ENCODE measurements at regions not wholly inside any gene's neighbourhood (a gene's known extent, or its start where the extent isn't known, plus 50 kb on each side); places are given as distances from the start of the nearest gene placed in this dataset.

DNA sequence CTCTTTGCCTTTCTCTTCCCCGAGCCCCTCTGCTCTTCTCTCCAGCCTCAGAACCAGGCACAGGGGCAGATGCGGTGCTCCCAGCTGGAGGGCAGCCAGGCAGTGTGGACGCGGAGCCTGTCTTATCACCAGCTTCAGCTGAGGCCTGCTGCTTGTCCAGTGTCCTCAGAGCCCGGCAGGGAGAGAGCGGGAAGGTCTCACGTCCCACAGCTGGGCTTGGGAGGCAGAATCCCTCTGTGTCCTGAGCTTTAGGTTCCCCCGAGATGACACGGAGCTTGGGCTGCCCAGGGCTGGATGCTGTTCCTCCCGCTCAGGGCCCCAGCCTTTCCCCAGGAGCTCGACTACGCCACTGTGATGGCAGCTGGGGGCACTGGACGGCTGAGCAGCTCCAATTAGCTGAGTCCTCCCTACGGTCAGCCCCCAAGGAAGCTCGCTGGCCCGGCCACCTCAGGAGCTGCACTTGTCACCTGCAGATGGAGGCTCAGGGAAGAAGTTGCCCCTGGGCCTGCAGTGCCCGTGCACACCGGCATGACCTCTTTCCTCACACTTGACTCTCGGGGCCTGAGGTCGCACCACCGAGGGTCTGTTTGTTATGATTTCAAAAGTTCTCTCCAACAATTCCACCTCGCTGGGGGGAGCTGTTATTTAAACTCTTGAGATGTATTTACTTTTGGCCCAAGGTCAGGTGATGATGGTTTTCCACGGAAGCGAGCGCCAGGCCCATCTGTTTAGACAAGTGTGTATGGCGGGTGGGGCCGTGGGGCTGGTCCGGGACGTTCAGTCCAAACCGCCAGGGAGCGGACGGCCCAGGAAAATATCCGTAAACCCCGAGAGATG is 127.3 kb downstream of the SIK1 start:
- TF ChIP-seq CTCF (IDR thresholded peaks at IDR 0.05; ENCODE audit: low read length) (no peak), EZH2 (IDR thresholded peaks at IDR 0.05; ENCODE audit: borderline replicate concordance, low read length) (no peak)
